SH-SY5Y (cell line): ENCODE measurements at regions not wholly inside any gene's neighbourhood (a gene's known extent, or its start where the extent isn't known, plus 50 kb on each side); places are given as distances from the start of the nearest gene placed in this dataset.

Experiments
- GATA2 ChIP-seq: IDR thresholded peaks from 2 replicates; pipeline ENCODE4 v1.6.1; 2011; ENCODE audit warnings: mild to moderate bottlenecking, low read depth, low read length
- GATA3 ChIP-seq: IDR thresholded peaks from 2 replicates; pipeline ENCODE4 v1.6.1; 2011; ENCODE audit warnings: low read depth, mild to moderate bottlenecking, low read length, moderate library complexity

GRCh38 chr21:20013851-20014250 is 984.4 kb upstream of the NCAM2 start:
- TF ChIP-seq GATA2 (no peak), GATA3 (no peak)
